22Rv1 (cell line): ENCODE measurements at regions not wholly inside any gene's neighbourhood (a gene's known extent, or its start where the extent isn't known, plus 50 kb on each side); places are given as distances from the start of the nearest gene placed in this dataset.

Experiments used
- ZFX ChIP-seq: fragments of 450-650 bp; IDR thresholded peaks from 2 replicates; pipeline ENCODE4 v1.6.1; 2017; ENCODE audit warnings: antibody characterized with exemption, borderline replicate concordance
- TF ChIP-seq, protein P1 (sequence below): fragments of 450-650 bp; IDR thresholded peaks from 2 replicates; pipeline ENCODE4 v1.5.1; 2017; ENCODE audit warnings: mild to moderate bottlenecking

DNA sequence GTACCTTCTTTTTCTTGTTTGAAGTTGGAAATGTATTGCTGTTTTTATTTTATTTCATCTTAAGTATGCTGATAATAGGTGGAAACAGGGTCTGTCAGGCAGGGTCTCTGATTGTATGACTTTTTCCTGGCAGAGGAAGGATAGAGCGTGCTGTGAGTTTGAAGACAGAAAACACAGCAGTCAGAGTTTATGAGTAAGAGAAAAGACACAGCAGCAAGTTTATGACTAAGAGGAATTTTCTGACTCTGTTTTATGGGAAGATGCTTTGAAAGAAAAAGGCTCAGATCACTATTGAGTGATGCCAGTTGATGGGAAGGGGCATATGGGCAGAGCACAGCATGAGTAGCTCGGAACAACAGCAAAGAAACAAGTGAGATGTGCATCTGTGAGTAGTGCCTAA, 379.1 kb downstream of the MEIS1 start:
- TF ChIP-seq, protein P1, sequence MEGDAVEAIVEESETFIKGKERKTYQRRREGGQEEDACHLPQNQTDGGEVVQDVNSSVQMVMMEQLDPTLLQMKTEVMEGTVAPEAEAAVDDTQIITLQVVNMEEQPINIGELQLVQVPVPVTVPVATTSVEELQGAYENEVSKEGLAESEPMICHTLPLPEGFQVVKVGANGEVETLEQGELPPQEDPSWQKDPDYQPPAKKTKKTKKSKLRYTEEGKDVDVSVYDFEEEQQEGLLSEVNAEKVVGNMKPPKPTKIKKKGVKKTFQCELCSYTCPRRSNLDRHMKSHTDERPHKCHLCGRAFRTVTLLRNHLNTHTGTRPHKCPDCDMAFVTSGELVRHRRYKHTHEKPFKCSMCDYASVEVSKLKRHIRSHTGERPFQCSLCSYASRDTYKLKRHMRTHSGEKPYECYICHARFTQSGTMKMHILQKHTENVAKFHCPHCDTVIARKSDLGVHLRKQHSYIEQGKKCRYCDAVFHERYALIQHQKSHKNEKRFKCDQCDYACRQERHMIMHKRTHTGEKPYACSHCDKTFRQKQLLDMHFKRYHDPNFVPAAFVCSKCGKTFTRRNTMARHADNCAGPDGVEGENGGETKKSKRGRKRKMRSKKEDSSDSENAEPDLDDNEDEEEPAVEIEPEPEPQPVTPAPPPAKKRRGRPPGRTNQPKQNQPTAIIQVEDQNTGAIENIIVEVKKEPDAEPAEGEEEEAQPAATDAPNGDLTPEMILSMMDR: no peak
- TF ChIP-seq ZFX: no peak
